ENCODE measurements at regions not wholly inside any gene's neighbourhood (a gene's known extent, or its start where the extent isn't known, plus 50 kb on each side); places are given as distances from the start of the nearest gene placed in this dataset.
"Not testable (repeated sequence)": the region's sequence is repeated elsewhere in the genome, so short reads cannot be mapped to it uniquely, and the experiment has no call there.

DNA sequence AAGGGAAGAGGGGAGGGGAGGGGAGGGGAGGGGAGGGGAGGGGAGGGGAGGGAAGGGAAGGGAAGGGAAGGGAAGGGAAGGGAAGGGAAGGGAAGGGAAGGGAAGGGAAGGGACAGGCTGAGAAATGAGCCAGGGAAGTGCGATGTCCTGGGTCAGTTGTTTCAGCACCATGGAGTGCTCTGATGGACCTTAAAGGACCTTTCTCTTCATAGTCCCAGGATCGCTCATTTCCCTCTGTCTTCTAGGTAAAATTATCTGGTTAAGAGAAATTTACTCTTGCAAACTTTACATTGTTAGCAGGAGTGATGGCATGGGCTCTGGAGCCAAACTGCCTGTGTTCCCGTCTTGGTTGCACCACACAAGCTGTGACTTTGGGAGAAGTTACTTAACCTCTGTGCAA, 357.8 kb downstream of the MATN1 start:
- DNase-seq, result no peak
- Mint-ChIP-seq H3K9me3 (no peaks in the 10 kb centered on the region), H3K27me3 (ENCODE audit: low read depth) (peaks cover 23% of the 10 kb centered on the region), H3K36me3 (ENCODE audit: insufficient read depth) (no peaks in the 10 kb centered on the region), H3K4me3 (no peak overlapping the region), H3K4me1 (ENCODE audit: low read depth) (no peaks in the 10 kb centered on the region)
- no peak for ATAC-seq

GRCh38 chr1:30363031-30363430, 360.4 kb downstream of the MATN1 start:
- no peaks in the 10 kb centered on the region for H3K36me3 Mint-ChIP-seq (ENCODE audit: insufficient read depth)
- no peak overlapping the region for H3K4me3 Mint-ChIP-seq
- ATAC-seq (no peak), DNase-seq (no peak)
- peaks cover 22% of the 10 kb centered on the region for H3K27me3 Mint-ChIP-seq (ENCODE audit: low read depth)
- no peaks in the 10 kb centered on the region for H3K4me1 Mint-ChIP-seq (ENCODE audit: low read depth)
- H3K9me3 Mint-ChIP-seq, result no peaks in the 10 kb centered on the region

DNA sequence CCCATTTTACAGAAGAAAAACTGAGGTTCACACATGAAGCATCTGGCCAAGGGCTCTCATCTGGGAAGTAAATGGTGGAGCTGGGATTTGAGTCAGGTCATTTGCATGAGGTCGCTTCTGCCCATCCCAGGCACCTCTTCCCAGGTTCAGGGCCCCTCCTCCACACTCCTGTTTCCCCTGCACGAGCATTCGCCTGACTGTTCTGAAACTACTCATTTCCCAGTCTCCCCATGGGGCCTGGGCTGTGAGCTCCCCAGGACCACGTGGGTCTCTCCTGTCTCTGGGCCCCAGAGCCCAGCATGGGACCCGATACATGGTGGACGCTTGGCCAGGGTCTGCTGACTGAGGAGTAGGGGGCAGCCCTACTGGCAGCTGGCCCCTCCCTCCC, 360.8 kb downstream of the MATN1 start:
- Mint-ChIP-seq H3K27me3 (ENCODE audit: low read depth) (peaks cover 18% of the 10 kb centered on the region), H3K4me1 (ENCODE audit: low read depth) (no peaks in the 10 kb centered on the region), H3K9me3 (no peaks in the 10 kb centered on the region), H3K36me3 (ENCODE audit: insufficient read depth) (no peaks in the 10 kb centered on the region), H3K4me3 (no peak overlapping the region)
- ATAC-seq (no peak), DNase-seq (no peak)

DNA sequence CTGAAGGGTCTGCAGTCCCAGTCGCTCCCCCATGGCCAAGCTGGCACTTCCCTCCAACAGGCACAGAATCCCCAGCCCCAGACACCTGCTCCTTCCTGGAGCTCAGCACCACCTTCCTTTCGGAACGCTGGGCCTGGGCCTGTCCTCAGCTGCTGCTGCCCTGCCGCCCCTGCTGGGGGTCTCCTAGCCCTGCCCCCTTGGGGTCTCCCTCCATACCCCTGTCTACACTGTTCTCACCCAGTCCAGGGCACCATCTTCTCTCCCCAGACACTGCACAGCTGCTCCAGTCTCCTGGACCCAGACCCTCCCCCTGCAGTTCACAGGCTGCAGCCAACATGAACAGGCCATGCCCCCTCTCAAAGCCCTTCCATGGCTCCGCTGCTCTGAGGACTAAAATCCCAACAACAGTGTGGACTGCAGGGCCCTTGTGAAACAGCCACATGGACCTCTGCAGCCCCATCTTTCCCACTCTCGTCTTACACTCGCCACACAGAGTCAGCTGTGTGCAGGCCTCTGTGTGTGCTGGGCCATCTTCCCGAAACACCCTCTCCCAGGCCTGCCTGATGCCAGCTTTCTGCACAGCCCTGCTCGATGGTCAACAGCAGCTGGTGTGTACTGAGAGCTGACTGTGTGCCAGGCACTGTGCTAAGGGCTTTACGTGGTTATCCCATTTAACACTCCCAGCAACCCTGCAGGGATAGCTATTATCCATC, 361.3 kb downstream of the MATN1 start:
- DNase-seq; H3K4me3 Mint-ChIP-seq; ATAC-seq; H3K36me3 Mint-ChIP-seq (ENCODE audit: insufficient read depth); H3K9me3 Mint-ChIP-seq; H3K4me1 Mint-ChIP-seq (ENCODE audit: low read depth): not testable (repeated sequence)
- peaks cover 17% of the 10 kb centered on the region for H3K27me3 Mint-ChIP-seq (ENCODE audit: low read depth)

- Mint-ChIP-seq H3K4me3 (no peak overlapping the region), H3K4me1 (ENCODE audit: low read depth) (no peaks in the 10 kb centered on the region), H3K27me3 (ENCODE audit: low read depth) (peaks cover 15% of the 10 kb centered on the region), H3K36me3 (ENCODE audit: insufficient read depth) (no peaks in the 10 kb centered on the region), H3K9me3 (no peaks in the 10 kb centered on the region)
- no peak for DNase-seq
- ATAC-seq, result no peak
These were observed 362.6 kb downstream of the MATN1 start for GRCh38 chr1:30360753-30361152.

DNA sequence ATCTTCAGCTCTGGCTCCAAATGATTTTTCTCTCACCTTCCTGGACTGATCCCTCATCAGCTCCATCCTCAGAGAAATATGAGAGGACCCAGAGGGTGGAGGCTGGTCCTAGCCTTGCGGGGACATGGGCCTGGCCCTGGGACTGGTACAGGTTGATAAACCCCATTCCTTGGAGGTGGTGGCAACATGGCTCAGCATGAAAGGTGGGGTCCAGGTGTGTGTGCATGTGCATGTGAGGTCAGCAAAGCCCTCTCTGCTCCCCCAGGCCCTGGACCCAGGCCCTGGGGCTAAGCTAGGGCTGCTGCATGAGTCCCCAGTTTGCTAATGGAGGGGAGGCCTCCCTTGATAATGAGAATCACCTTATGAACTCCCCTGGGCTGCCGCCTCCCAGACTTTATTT, 363.1 kb downstream of the MATN1 start:
- ATAC-seq, result no peak
- Mint-ChIP-seq H3K27me3 (ENCODE audit: low read depth) (peaks cover 16% of the 10 kb centered on the region), H3K36me3 (ENCODE audit: insufficient read depth) (no peaks in the 10 kb centered on the region), H3K4me3 (no peak overlapping the region), H3K4me1 (ENCODE audit: low read depth) (no peaks in the 10 kb centered on the region), H3K9me3 (no peaks in the 10 kb centered on the region)
- DNase-seq, result no peak

- no peaks in the 10 kb centered on the region for H3K4me1 Mint-ChIP-seq (ENCODE audit: low read depth)
- DNase-seq (no peak), ATAC-seq (no peak)
- no peaks in the 10 kb centered on the region for H3K9me3 Mint-ChIP-seq
- peaks cover 18% of the 10 kb centered on the region for H3K27me3 Mint-ChIP-seq (ENCODE audit: low read depth)
- no peak overlapping the region for H3K4me3 Mint-ChIP-seq
- no peaks in the 10 kb centered on the region for H3K36me3 Mint-ChIP-seq (ENCODE audit: insufficient read depth)
These were observed 363.7 kb downstream of the MATN1 start for GRCh38 chr1:30359539-30360220.

DNA sequence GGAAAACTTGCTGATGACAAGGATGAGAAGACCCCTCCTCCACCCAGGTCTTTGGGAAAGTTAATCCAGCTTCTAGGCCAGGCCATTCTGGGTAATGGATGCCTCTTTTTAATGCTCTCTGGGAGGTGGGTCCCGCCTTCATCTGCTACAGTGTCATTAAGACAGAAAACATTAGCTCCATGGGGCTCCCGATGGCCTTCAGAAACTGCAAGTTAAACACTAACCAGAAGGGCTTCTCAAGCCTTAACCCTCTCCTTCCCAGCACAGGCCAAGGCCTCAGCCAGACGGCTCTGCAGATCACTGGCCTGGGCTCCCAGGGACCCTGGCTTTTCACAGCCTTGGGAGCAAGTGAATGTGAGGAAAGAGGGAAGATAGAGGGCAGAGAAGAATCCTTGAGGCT, 364.9 kb downstream of the MATN1 start:
- H3K36me3 Mint-ChIP-seq (ENCODE audit: insufficient read depth), result no peaks in the 10 kb centered on the region
- H3K9me3 Mint-ChIP-seq, result no peaks in the 10 kb centered on the region
- ATAC-seq (no peak), DNase-seq (no peak)
- H3K27me3 Mint-ChIP-seq (ENCODE audit: low read depth), result peaks cover 21% of the 10 kb centered on the region
- no peaks in the 10 kb centered on the region for H3K4me1 Mint-ChIP-seq (ENCODE audit: low read depth)
- no peak overlapping the region for H3K4me3 Mint-ChIP-seq

DNA sequence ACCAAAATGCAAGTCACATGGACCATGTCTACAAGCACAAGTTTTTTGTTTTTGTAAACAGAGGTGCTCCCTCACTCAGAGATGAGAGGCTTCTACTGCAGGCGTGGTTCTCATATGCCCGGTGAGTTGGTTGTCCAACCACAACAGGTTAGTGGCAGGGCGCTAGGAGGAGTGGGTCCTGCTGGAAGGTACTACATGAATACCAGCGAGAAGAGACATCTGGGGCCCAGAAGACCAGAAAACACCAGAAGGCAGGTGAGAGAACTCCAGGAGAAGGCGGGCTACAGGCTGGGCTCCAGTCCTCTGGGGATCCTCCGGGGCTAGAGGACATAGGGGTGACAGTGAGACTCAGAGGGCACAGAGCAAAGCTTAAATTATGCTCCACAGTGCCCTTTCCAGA, 366.5 kb downstream of the MATN1 start:
- Mint-ChIP-seq H3K4me3 (no peak overlapping the region), H3K9me3 (no peaks in the 10 kb centered on the region), H3K36me3 (ENCODE audit: insufficient read depth) (no peaks in the 10 kb centered on the region), H3K27me3 (ENCODE audit: low read depth) (peaks cover 21% of the 10 kb centered on the region), H3K4me1 (ENCODE audit: low read depth) (no peaks in the 10 kb centered on the region)
- ATAC-seq (no peak), DNase-seq (no peak)

- Mint-ChIP-seq H3K36me3 (ENCODE audit: insufficient read depth) (no peaks in the 10 kb centered on the region), H3K27me3 (ENCODE audit: low read depth) (peaks cover 27% of the 10 kb centered on the region), H3K4me1 (ENCODE audit: low read depth) (no peaks in the 10 kb centered on the region), H3K4me3 (no peak overlapping the region), H3K9me3 (no peaks in the 10 kb centered on the region)
- DNase-seq, result no peak
- no peak for ATAC-seq
These were observed 369.0 kb downstream of the MATN1 start for GRCh38 chr1:30354410-30354809.

DNA sequence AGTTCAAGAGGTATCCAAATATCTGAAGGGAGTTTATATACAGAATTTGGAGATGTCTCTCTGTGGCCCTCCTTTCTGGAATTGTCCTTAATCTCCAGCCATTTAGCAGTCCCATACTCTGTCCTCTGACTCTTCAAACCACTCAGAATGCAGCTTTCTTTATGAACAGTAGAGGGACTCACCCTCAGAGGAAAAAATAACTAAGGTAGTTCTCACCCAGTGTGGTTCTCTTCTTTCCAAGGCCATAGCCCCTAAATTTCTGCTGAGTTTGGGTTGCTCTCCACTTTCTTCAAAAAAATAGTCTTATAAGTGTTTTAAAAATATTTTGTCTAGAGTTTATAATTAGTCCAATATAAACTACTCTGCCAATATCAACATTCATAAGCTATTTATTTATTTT, 369.7 kb downstream of the MATN1 start:
- DNase-seq, result no peak
- Mint-ChIP-seq H3K4me3 (no peak overlapping the region), H3K36me3 (ENCODE audit: insufficient read depth) (no peaks in the 10 kb centered on the region), H3K9me3 (peaks cover 5% of the 10 kb centered on the region), H3K4me1 (ENCODE audit: low read depth) (no peaks in the 10 kb centered on the region), H3K27me3 (ENCODE audit: low read depth) (peaks cover 27% of the 10 kb centered on the region)
- ATAC-seq, result no peak

DNA sequence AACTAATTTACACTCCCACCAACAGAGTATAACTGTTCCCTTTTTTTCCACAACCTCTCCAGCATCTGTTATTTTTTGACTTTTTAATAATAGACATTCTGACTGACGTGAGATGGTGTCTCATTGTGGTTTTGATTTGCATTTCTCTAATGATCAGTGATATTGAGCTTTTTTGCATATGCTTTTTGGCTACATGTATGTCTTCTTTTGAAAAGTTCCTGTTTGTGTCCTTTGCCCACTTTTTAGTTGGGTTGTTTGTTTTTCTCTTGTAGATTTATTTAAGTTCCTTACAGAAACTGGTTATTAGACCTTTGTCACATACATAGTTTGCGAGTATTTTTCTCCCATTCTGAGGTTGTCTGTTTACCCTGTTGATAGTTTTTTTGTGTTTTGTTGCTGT, 375.2 kb downstream of the MATN1 start:
- no peak for ATAC-seq
- no peaks in the 10 kb centered on the region for H3K4me1 Mint-ChIP-seq (ENCODE audit: low read depth)

DNA sequence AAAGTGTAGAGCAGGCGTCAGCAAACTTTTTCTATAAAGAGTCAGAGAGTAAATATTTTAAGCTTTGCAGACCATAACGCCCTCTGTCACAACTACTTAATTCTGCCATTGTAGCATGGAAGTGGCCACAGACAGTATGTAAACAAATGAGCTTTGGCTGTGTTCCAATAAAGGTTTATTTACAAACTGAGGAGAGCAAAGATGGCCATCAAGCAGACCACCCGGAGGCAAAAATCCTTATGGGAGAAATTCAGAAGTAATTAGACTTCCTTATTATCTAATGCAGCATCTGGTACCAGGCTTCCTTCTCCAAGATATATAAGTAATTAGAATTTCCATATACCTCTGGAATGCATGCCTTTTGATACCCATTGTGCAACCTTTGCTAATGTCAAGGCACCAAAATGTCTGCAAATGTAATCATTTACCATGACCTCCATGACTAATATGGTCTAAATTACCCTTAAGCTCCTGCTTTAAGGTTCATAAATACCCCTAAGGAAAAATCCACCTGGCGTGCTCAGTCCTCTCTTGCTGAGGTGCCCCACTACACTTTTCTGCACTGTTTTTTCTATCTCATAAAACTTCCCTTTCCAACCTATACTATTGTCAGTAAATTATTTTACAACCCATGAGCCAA, 377.8 kb downstream of the MATN1 start:
- Mint-ChIP-seq H3K36me3 (ENCODE audit: insufficient read depth) (no peaks in the 10 kb centered on the region), H3K4me1 (ENCODE audit: low read depth) (no peaks in the 10 kb centered on the region), H3K4me3 (no peak overlapping the region), H3K27me3 (ENCODE audit: low read depth) (peaks cover 16% of the 10 kb centered on the region), H3K9me3 (peaks cover 10% of the 10 kb centered on the region)
- no peak for ATAC-seq
- no peak for DNase-seq

More for the DNA sequence above, 375.2 kb downstream of the MATN1 start:
- no peak for DNase-seq
- Mint-ChIP-seq H3K9me3 (peaks cover 10% of the 10 kb centered on the region), H3K27me3 (ENCODE audit: low read depth) (peaks cover 25% of the 10 kb centered on the region), H3K4me3 (no peak overlapping the region), H3K36me3 (ENCODE audit: insufficient read depth) (no peaks in the 10 kb centered on the region)

DNA sequence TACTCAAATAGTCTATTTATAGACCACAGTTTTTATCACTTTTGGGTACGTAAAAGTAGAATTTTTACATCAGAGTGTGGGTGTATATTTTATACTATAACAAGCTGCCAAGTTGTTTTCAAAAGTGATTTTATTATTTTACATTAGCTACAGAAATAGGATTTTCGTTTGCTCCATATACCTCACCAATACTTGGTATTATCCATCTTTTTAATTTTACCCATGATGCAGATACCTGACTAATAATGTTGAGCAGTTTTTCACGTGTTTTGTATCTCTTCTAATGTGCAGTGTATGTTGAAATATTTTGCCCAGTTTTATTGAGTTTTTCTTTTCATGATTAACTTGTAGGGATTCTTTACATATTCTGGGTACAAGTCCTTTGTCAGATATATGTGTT, 379.8 kb downstream of the MATN1 start:
- no peaks in the 10 kb centered on the region for H3K4me1 Mint-ChIP-seq (ENCODE audit: low read depth)
- H3K27me3 Mint-ChIP-seq (ENCODE audit: low read depth), result peaks cover 16% of the 10 kb centered on the region
- no peak overlapping the region for H3K4me3 Mint-ChIP-seq
- no peaks in the 10 kb centered on the region for H3K36me3 Mint-ChIP-seq (ENCODE audit: insufficient read depth)
- DNase-seq, result no peak
- no peak for ATAC-seq
- H3K9me3 Mint-ChIP-seq, result peaks cover 5% of the 10 kb centered on the region

GRCh38 chr1:30342535-30343141, 380.7 kb downstream of the MATN1 start:
- no peak for DNase-seq
- H3K36me3 Mint-ChIP-seq (ENCODE audit: insufficient read depth), result no peaks in the 10 kb centered on the region
- H3K27me3 Mint-ChIP-seq (ENCODE audit: low read depth), result peaks cover 16% of the 10 kb centered on the region
- H3K9me3 Mint-ChIP-seq, result no peaks in the 10 kb centered on the region
- no peak for ATAC-seq
- no peaks in the 10 kb centered on the region for H3K4me1 Mint-ChIP-seq (ENCODE audit: low read depth)
- H3K4me3 Mint-ChIP-seq, result no peak overlapping the region

Data from activated T-cell treated with anti-CD3 and anti-CD28 coated beads, Interleukin-2, amount 50 U/mL, for 4 hours (primary cell).